ENCODE measurements at regions not wholly inside any gene's neighbourhood (a gene's known extent, or its start where the extent isn't known, plus 50 kb on each side); places are given as distances from the start of the nearest gene placed in this dataset.
A peak's percentile ranks its signal among the peaks of the same experiment; 100 is the strongest.

- no peak for DNase-seq (ENCODE audit: low read depth, low spot score)
- peak overlapping the region; percentile 39 for H3K4me3 ChIP-seq (ENCODE audit: low read depth, low read length)
- no peak for TF ChIP-seq CTCF (IDR thresholded peaks at IDR 0.05; ENCODE audit: insufficient read depth, low read length, missing control alignments)
- POLR2A ChIA-PET = no interaction called here
- CTCF ChIA-PET = interaction anchor here (0.7 to 1.6 kb wide), 5 partner anchors 9 to 268 kb away, joined by 3 to 5 read pairs (median 4); no protein-coding TSS in a partner anchor
These were observed 94.5 kb upstream of the LIFR start for GRCh38 chr5:38650946-38651345.

- CTCF ChIA-PET = interaction anchor here (0.7 to 1.6 kb wide), 5 partner anchors 10 to 269 kb away, joined by 3 to 5 read pairs (median 4); no protein-coding TSS in a partner anchor
- TF ChIP-seq CTCF (IDR thresholded peaks at IDR 0.05; ENCODE audit: insufficient read depth, low read length, missing control alignments) = no peak
- POLR2A ChIA-PET = no interaction called here
- DNase-seq (ENCODE audit: low read depth, low spot score) = no peak
- no peak overlapping the region; the same call in 1 of the 2 replicates for H3K4me3 ChIP-seq (ENCODE audit: low read depth, low read length)
These were observed 95.4 kb upstream of the LIFR start for GRCh38 chr5:38651806-38652205.

DNA sequence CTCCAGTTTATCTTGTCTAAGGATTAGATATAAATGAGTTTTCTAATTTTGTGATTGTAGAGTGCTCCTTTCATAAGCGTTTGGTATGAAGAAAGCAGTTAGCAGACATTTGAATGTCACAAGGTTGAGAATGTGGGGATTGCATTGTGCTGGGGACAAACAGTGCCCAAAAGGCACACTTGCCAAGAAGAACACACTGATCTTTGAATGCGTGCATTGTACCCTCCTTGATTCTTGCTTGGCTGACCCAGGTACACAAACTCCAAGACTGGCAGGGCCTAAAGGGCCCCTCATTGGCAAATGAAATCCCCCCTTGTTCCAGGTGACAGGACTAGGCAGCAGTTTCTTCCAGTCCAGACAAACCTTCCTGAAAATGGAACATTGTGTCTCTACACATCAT is 96.9 kb upstream of the LIFR start:
- no peak for DNase-seq (ENCODE audit: low read depth, low spot score)
- POLR2A ChIA-PET = no interaction called here
- CTCF ChIA-PET = interaction anchor here (1.5 kb wide), 1 partner anchor 14 kb away, joined by 3 read pairs; no protein-coding TSS in a partner anchor
- no peak for TF ChIP-seq CTCF (IDR thresholded peaks at IDR 0.05; ENCODE audit: insufficient read depth, low read length, missing control alignments)
- no peak overlapping the region for H3K4me3 ChIP-seq (ENCODE audit: low read depth, low read length)

DNA sequence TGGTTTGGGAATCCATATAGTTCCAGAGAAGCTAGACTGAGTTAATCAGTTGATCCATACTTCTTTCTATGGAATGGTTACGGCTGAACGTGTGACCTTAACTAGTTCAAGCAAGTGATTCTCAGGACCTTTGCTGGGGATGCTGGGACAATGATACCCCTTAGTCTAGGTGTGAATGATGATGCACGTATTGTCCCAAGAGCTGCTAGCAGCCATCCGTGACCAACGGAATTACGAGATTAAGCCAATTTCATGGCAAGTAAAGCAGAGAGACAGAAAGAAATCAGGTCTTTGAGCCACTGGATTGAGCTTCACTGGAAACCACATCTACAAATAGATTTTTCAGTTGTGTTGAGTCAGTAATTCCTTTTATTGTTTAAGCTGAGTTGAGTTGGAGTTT is 99.2 kb upstream of the LIFR start:
- H3K4me3 ChIP-seq (ENCODE audit: low read depth, low read length) = no peak overlapping the region
- no peak for TF ChIP-seq CTCF (IDR thresholded peaks at IDR 0.05; ENCODE audit: insufficient read depth, low read length, missing control alignments)
- no peak for DNase-seq (ENCODE audit: low read depth, low spot score)
- ChIA-PET POLR2A (no interaction called here), CTCF (interaction anchor here (2.7 kb wide), 1 partner anchor 215 kb away, joined by 6 read pairs; no protein-coding TSS in a partner anchor)

DNA sequence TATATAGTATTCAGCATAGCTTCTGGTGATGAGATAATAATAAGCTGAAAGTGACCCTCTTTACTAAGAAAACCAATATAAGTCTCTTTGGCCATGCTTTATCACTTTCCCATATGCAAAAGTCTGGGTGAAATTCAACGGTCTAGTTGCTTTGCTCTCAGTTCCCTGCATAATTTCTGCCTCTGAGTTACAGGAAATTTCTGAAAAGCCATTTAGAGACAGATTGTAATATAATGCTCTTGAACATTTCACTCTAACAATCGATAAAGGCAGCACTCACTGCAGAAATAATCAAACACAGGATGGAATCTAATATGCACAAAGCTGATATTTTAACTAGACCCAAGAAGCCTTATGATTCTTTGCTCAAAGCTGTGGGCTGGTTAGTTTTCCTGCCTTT is 100.1 kb upstream of the LIFR start:
- no peak for TF ChIP-seq CTCF (IDR thresholded peaks at IDR 0.05; ENCODE audit: insufficient read depth, low read length, missing control alignments)
- CTCF ChIA-PET = interaction anchor here (1.0 to 2.7 kb wide), 2 partner anchors 153 to 215 kb away, joined by 3 to 6 read pairs; no protein-coding TSS in a partner anchor
- DNase-seq (ENCODE audit: low read depth, low spot score) = no peak
- POLR2A ChIA-PET = no interaction called here
- no peak overlapping the region for H3K4me3 ChIP-seq (ENCODE audit: low read depth, low read length)

DNA sequence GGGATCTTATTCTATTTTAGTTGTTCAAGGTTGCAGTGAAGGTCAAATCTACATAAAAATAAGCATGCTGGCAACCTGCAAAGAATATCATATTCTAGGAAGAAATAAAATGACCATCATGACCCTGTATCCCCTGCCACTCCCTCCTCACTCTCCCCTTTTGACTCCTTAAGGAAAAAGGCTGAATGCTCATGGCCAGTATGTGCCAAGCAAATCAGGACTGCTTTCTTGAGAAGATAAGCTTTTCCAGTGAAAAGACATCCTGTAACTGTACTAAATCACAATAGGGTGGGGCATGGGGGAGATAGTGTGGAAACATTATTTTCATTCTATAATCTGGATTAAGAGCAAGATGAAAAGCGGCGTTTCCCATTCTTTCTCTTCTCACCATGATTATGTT is 100.6 kb upstream of the LIFR start:
- no peak for DNase-seq (ENCODE audit: low read depth, low spot score)
- no peak overlapping the region for H3K4me3 ChIP-seq (ENCODE audit: low read depth, low read length)
- ChIA-PET POLR2A (no interaction called here), CTCF (interaction anchor here (1.0 kb wide), 1 partner anchor 153 kb away, joined by 3 read pairs; no protein-coding TSS in a partner anchor)
- TF ChIP-seq CTCF (IDR thresholded peaks at IDR 0.05; ENCODE audit: insufficient read depth, low read length, missing control alignments) = no peak
